Glutamatergic neuron (in vitro differentiated cells): ENCODE measurements at regions not wholly inside any gene's neighbourhood (a gene's known extent, or its start where the extent isn't known, plus 50 kb on each side); places are given as distances from the start of the nearest gene placed in this dataset.

Experiments used
- DNase-seq: peaks from one replicate; pipeline ENCODE4 v3.0.0; 2022
- H3K27ac Mint-ChIP-seq: one replicate; pipeline ENCODE4 v1.8.0; 2020; ENCODE audit warnings: mild to moderate bottlenecking, mixed read lengths, inconsistent platforms; ENCODE audit not compliant: unreplicated experiment
- H3K27me3 Mint-ChIP-seq: one replicate; pipeline ENCODE4 v1.8.0; 2020; ENCODE audit warnings: mild to moderate bottlenecking, moderate library complexity, mixed read lengths, inconsistent platforms; ENCODE audit not compliant: unreplicated experiment
- H3K36me3 Mint-ChIP-seq: one replicate; pipeline ENCODE4 v1.8.0; 2020; ENCODE audit warnings: mild to moderate bottlenecking, mixed read lengths, inconsistent platforms; ENCODE audit not compliant: unreplicated experiment
- H3K4me1 Mint-ChIP-seq: one replicate; pipeline ENCODE4 v1.8.0; 2020; ENCODE audit warnings: mild to moderate bottlenecking, low read depth, mixed read lengths, inconsistent platforms; ENCODE audit not compliant: unreplicated experiment
- H3K4me3 Mint-ChIP-seq: one replicate; pipeline ENCODE4 v1.8.0; 2020; ENCODE audit warnings: mild to moderate bottlenecking, mixed read lengths, inconsistent platforms; ENCODE audit not compliant: unreplicated experiment
- H3K9me3 Mint-ChIP-seq: one replicate; pipeline ENCODE4 v1.8.0; 2020; ENCODE audit warnings: mild to moderate bottlenecking, moderate library complexity, mixed read lengths, inconsistent platforms; ENCODE audit not compliant: unreplicated experiment
- CTCF ChIP-seq: fragments of 200-600 bp; sonication (generic); IDR thresholded peaks from one replicate; pipeline ENCODE4 v1.5.0; 2021; ENCODE audit not compliant: partially characterized antibody, unreplicated experiment

GRCh38 chr12:54700301-54700700 is 52.1 kb upstream of the DCD start:
- no peak overlapping the region for H3K4me3 Mint-ChIP-seq
- H3K4me1 Mint-ChIP-seq = peaks cover 2% of the 10 kb centered on the region
- peaks cover 1% of the 10 kb centered on the region for H3K27me3 Mint-ChIP-seq
- H3K9me3 Mint-ChIP-seq = no peaks in the 10 kb centered on the region
- DNase-seq = no peak
- H3K36me3 Mint-ChIP-seq = peaks cover 3% of the 10 kb centered on the region
- no peak for TF ChIP-seq CTCF
- no peak overlapping the region for H3K27ac Mint-ChIP-seq
